ENCODE measurements at regions not wholly inside any gene's neighbourhood (a gene's known extent, or its start where the extent isn't known, plus 50 kb on each side); places are given as distances from the start of the nearest gene placed in this dataset.

- no peak for TF ChIP-seq CTCF (IDR thresholded peaks at IDR 0.05)
- no peak for TF ChIP-seq POLR2AphosphoS5 (IDR thresholded peaks at IDR 0.05)
- TF ChIP-seq POLR2A (IDR thresholded peaks at IDR 0.05): no peak
Measured at GRCh38 chr2:241994556-241995213, 125.2 kb downstream of the RTP5 start.
